Testis (tissue), 2 donors: ENCODE measurements at regions not wholly inside any gene's neighbourhood (a gene's known extent, or its start where the extent isn't known, plus 50 kb on each side); places are given as distances from the start of the nearest gene placed in this dataset.
"Not testable (repeated sequence)": the region's sequence is repeated elsewhere in the genome, so short reads cannot be mapped to it uniquely, and the experiment has no call there.

Experiments used
- DNase-seq: peaks from one replicate; pipeline ENCODE4 v3.0.0-alpha.2; 2019
- H3K27ac ChIP-seq, 2 donors: fragments of 200-600 bp; sonication (generic); one replicate each; pipeline ENCODE4 v1.5.1; 2019
- H3K27me3 ChIP-seq: fragments of 200-600 bp; sonication (generic); one replicate; pipeline ENCODE4 v1.5.1; 2019
- H3K36me3 ChIP-seq: fragments of 200-600 bp; sonication (generic); one replicate; pipeline ENCODE4 v1.5.1; 2017; ENCODE audit warnings: low read depth; ENCODE audit errors: missing control alignments
- H3K4me1 ChIP-seq: fragments of 200-600 bp; sonication (generic); one replicate; pipeline ENCODE4 v1.5.1; 2019
- H3K4me3 ChIP-seq, 2 donors: fragments of 200-600 bp; sonication (generic); one replicate each; pipeline ENCODE4 v1.5.1; 2017 to 2019
- H3K9me3 ChIP-seq: fragments of 200-600 bp; sonication (generic); one replicate; pipeline ENCODE4 v1.5.1; 2017
- CTCF ChIP-seq, 3 experiments: fragments of 450-650 bp in 2 of 3; fragments of 200-600 bp in 1 of 3; sonication (generic) in 1 of 3; IDR thresholded peaks; one replicate each; pipeline ENCODE4 v1.5.1; 2016 to 2019; ENCODE audit warnings: antibody characterized with exemption in 3 of 3, mild to moderate bottlenecking in 2 of 3, moderate library complexity in 1 of 3
- WGBS, 2 donors: methylation state at CpG; one replicate each; pipeline ENCODE4 v1.1.5; 2018; 5-methylcytosine and 5-hydroxymethylcytosine counted together
- intact Hi-C: fragments of 100-400 bp; cut with DNase I; formaldehyde crosslinking; loops from one replicate; pipeline ENCODE4 v1.15.1; 2023; ENCODE audit warnings: low total_unique reads

- DNase-seq, intact Hi-C loops: not testable (repeated sequence)
These were observed 1239.6 kb upstream of the USP9Y start for GRCh38 chrY:11461406-11461805.

GRCh38 chrY:11466778-11467177 is 1234.3 kb upstream of the USP9Y start:
- intact Hi-C loops, H3K36me3 ChIP-seq, DNase-seq, H3K4me3 ChIP-seq, H3K27ac ChIP-seq, H3K4me1 ChIP-seq, H3K9me3 ChIP-seq, H3K27me3 ChIP-seq: not testable (repeated sequence)
- 4 to 6% methylated on average over 5 of the region's 5 CpGs for WGBS, 2 donors
- TF ChIP-seq CTCF (IDR thresholded peaks at IDR 0.05), result peak in 1 of 3 experiments; percentile 23

More at GRCh38 chrY:11461406-11461805, 1239.6 kb upstream of the USP9Y start:
- WGBS, 2 donors, result 5 to 11% methylated on average over 4 of the region's 4 CpGs
- not testable (repeated sequence) for H3K4me3 ChIP-seq, H3K36me3 ChIP-seq, H3K9me3 ChIP-seq, H3K27me3 ChIP-seq, H3K4me1 ChIP-seq, H3K27ac ChIP-seq
- peak in 1 of 3 experiments; percentile 45 for TF ChIP-seq CTCF (IDR thresholded peaks at IDR 0.05)
